Neuronal stem cell (in vitro differentiated cells): ENCODE measurements at regions not wholly inside any gene's neighbourhood (a gene's known extent, or its start where the extent isn't known, plus 50 kb on each side); places are given as distances from the start of the nearest gene placed in this dataset.

ENCODE experiments used
- DNase-seq: peaks from one replicate; pipeline ENCODE4 v3.0.0-alpha.2; 2013; ENCODE audit warnings: low spot score
- H2AFZ ChIP-seq: one replicate; pipeline ENCODE4 v1.6.1; 2013; ENCODE audit warnings: mild to moderate bottlenecking, low read length, inconsistent platforms
- H2AK5ac ChIP-seq: 2 replicates; pipeline ENCODE4 v1.6.1; 2013; ENCODE audit warnings: low read depth, mild to moderate bottlenecking, inconsistent platforms, low read length, moderate library complexity, mixed read lengths
- H2BK120ac ChIP-seq: 2 replicates; pipeline ENCODE4 v1.6.1; 2013; ENCODE audit warnings: low read depth, mild to moderate bottlenecking, inconsistent platforms, low read length, moderate library complexity, mixed read lengths
- H2BK12ac ChIP-seq: one replicate; pipeline ENCODE4 v1.6.1; 2013; ENCODE audit warnings: low read length, inconsistent platforms
- H2BK15ac ChIP-seq: 2 replicates; pipeline ENCODE4 v1.6.1; 2013; ENCODE audit warnings: mild to moderate bottlenecking, low read length, inconsistent platforms, mixed read lengths
- H2BK5ac ChIP-seq: one replicate; pipeline ENCODE4 v1.6.1; 2013; ENCODE audit warnings: inconsistent platforms, mild to moderate bottlenecking, low read length, moderate library complexity
- H3K14ac ChIP-seq: one replicate; pipeline ENCODE4 v1.6.1; 2013; ENCODE audit warnings: low read length, inconsistent platforms
- H3K18ac ChIP-seq: 2 replicates; pipeline ENCODE4 v1.6.1; 2013; ENCODE audit warnings: low read length, inconsistent platforms
- H3K23ac ChIP-seq: 2 replicates; pipeline ENCODE4 v1.6.1; 2013; ENCODE audit warnings: low read depth, mild to moderate bottlenecking, mixed read lengths, low read length, inconsistent platforms; ENCODE audit not compliant: poor library complexity
- H3K27ac ChIP-seq: replicated peaks from 3 replicates; pipeline ENCODE4 v1.5.1; 2013; ENCODE audit warnings: low read length, inconsistent platforms
- H3K27me3 ChIP-seq, 3 experiments: 2 replicates each; pipeline ENCODE4 v1.6.1; 2013; ENCODE audit warnings: low read length in 3 of 3, mild to moderate bottlenecking in 2 of 3, inconsistent platforms in 1 of 3, low read depth in 1 of 3, mixed read lengths in 1 of 3, moderate library complexity in 1 of 3; ENCODE audit not compliant: control insufficient read depth in 3 of 3, insufficient read depth in 3 of 3
- H3K36me3 ChIP-seq, 2 donors: replicated peaks in 1 of 2; 2 replicates each; pipeline ENCODE4 v1.6.1; 2013; ENCODE audit warnings: low read length in 2 of 2; ENCODE audit not compliant: control insufficient read depth in 2 of 2, insufficient read depth in 2 of 2
- H3K4ac ChIP-seq: 2 replicates; pipeline ENCODE4 v1.6.1; 2013; ENCODE audit warnings: inconsistent platforms, mild to moderate bottlenecking, low read length, moderate library complexity
- H3K4me1 ChIP-seq, 2 donors: 1 replicate in 1 of 2; 2 replicates in 1 of 2; pipeline ENCODE4 v1.6.1; 2013; ENCODE audit warnings: low read length in 2 of 2, low read depth in 1 of 2; ENCODE audit not compliant: control insufficient read depth in 2 of 2, insufficient read depth in 1 of 2
- H3K4me2 ChIP-seq: one replicate; pipeline ENCODE4 v1.6.1; 2013; ENCODE audit warnings: mild to moderate bottlenecking, low read length, inconsistent platforms; ENCODE audit not compliant: insufficient read depth, poor library complexity, severe bottlenecking
- H3K4me3 ChIP-seq, 2 donors: 2 replicates each; pipeline ENCODE4 v1.5.1; 2013; ENCODE audit warnings: low read length in 2 of 2, mild to moderate bottlenecking in 2 of 2, inconsistent platforms in 1 of 2, moderate library complexity in 1 of 2
- H3K79me1 ChIP-seq: one replicate; pipeline ENCODE4 v1.6.1; 2013; ENCODE audit warnings: low read depth, mild to moderate bottlenecking, inconsistent platforms, low read length, moderate library complexity
- H3K9ac ChIP-seq: one replicate; pipeline ENCODE4 v1.6.1; 2013; ENCODE audit warnings: mild to moderate bottlenecking, low read depth, low read length, inconsistent platforms; ENCODE audit not compliant: poor library complexity
- H3K9me3 ChIP-seq, 2 donors: replicated peaks in 1 of 2; 2 replicates each; pipeline versions ENCODE3 to v1.6.1; 2013; ENCODE audit warnings: low read length in 2 of 2, mild to moderate bottlenecking in 2 of 2, inconsistent platforms in 1 of 2, low read depth in 1 of 2, mixed read lengths in 1 of 2, moderate library complexity in 1 of 2; ENCODE audit not compliant: control insufficient read depth in 2 of 2, insufficient read depth in 1 of 2
- H4K8ac ChIP-seq: one replicate; pipeline ENCODE4 v1.6.1; 2013; ENCODE audit warnings: low read depth, mild to moderate bottlenecking, inconsistent platforms, low read length, moderate library complexity
- H4K91ac ChIP-seq: one replicate; pipeline ENCODE4 v1.6.1; 2013; ENCODE audit warnings: low read length, low read depth, mild to moderate bottlenecking, inconsistent platforms; ENCODE audit not compliant: poor library complexity
- WGBS, 2 donors: extraction: QIAGEN DNeasy Blood & Tissue Kit; methylation state at CpG; one replicate each; pipeline ENCODE4 v1.1.7; 2013; ENCODE audit warnings: missing lambda C conversion rate in 2 of 2, mixed read lengths in 1 of 2; ENCODE audit not compliant: insufficient read length in 2 of 2, insufficient replicate concordance in 1 of 2; ENCODE audit errors: extremely low coverage in 2 of 2; 5-methylcytosine and 5-hydroxymethylcytosine counted together

- Histone ChIP-seq H2AFZ (no peak overlapping the region), H3K14ac (no peak overlapping the region), H3K23ac (no peak overlapping the region), H3K27ac (no peak overlapping the region), H2BK5ac (peak overlapping the region; percentile 32), H3K79me1 (no peaks in the 10 kb centered on the region), H3K4me3 (no peak overlapping the region), H2BK120ac (no peak overlapping the region), H3K4me1 (no peaks in the 10 kb centered on the region), H2BK15ac (no peak overlapping the region), H3K36me3 (no peaks in the 10 kb centered on the region), H2AK5ac (no peak overlapping the region), H3K18ac (no peak overlapping the region), H3K9ac (no peak overlapping the region), H4K8ac (no peak overlapping the region), H3K4ac (no peak overlapping the region), H2BK12ac (no peak overlapping the region), H3K9me3 (no peaks in the 10 kb centered on the region), H3K4me2 (no peak overlapping the region), H4K91ac (no peak overlapping the region), H3K27me3 (no peaks in the 10 kb centered on the region)
- no peak for DNase-seq
- no CpG with 5 or more reads among the region's 6 CpGs for WGBS, 2 donors
Observed at GRCh38 chr5:97737608-97738007, 554.6 kb upstream of the RIOK2 start.

GRCh38 chr5:97745817-97746216 lies 562.8 kb upstream of the RIOK2 start:
- no peak overlapping the region for H3K18ac ChIP-seq
- no CpG with 5 or more reads among the region's 4 CpGs for WGBS, 2 donors
- H3K9me3 ChIP-seq: no peaks in the 10 kb centered on the region
- H3K4ac ChIP-seq: no peak overlapping the region
- no peak overlapping the region for H2BK120ac ChIP-seq
- no peak overlapping the region for H4K91ac ChIP-seq
- no peak overlapping the region for H3K4me3 ChIP-seq
- no peak overlapping the region for H4K8ac ChIP-seq
- DNase-seq: no peak
- no peak overlapping the region for H2AK5ac ChIP-seq
- H3K79me1 ChIP-seq: no peaks in the 10 kb centered on the region
- no peaks in the 10 kb centered on the region for H3K27me3 ChIP-seq
- H2BK15ac ChIP-seq: no peak overlapping the region
- no peaks in the 10 kb centered on the region for H3K4me1 ChIP-seq
- H2BK5ac ChIP-seq: no peak overlapping the region
- peak overlapping the region; percentile 29 for H2AFZ ChIP-seq
- no peak overlapping the region for H3K9ac ChIP-seq
- no peak overlapping the region for H3K23ac ChIP-seq
- no peak overlapping the region for H3K4me2 ChIP-seq
- no peak overlapping the region for H2BK12ac ChIP-seq
- H3K14ac ChIP-seq: no peak overlapping the region
- no peaks in the 10 kb centered on the region for H3K36me3 ChIP-seq
- no peak overlapping the region for H3K27ac ChIP-seq

DNA sequence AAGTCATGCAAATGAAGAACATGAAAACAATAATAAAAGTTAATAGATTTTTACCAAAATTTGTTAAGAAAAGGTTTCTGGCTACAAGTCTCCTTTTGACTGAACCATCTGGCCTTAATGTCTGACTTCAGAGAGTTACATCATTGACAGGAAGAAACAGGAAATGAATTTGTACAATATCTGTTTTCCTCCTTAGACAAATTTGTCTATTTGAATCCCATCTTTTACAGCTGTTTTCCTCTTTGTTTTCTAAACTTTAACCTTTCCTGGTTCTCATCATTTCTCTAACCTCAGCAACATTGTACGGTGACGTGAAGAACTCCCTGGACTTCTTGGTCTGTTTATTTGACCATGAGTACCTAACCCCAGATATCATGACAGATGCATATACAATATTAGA lies 567.5 kb upstream of the RIOK2 start:
- H4K8ac ChIP-seq: no peak overlapping the region
- no peak overlapping the region for H3K23ac ChIP-seq
- no peak overlapping the region for H2AK5ac ChIP-seq
- H2BK15ac ChIP-seq: no peak overlapping the region
- H3K4me1 ChIP-seq: no peaks in the 10 kb centered on the region
- no peak overlapping the region for H2BK120ac ChIP-seq
- no peak overlapping the region for H3K4me2 ChIP-seq
- no peak overlapping the region for H3K14ac ChIP-seq
- no peak overlapping the region for H3K18ac ChIP-seq
- no peaks in the 10 kb centered on the region for H3K9me3 ChIP-seq
- H3K9ac ChIP-seq: no peak overlapping the region
- WGBS, 2 donors: no CpG with 5 or more reads among the region's 2 CpGs
- no peak for DNase-seq
- no peak overlapping the region for H2BK12ac ChIP-seq
- H2BK5ac ChIP-seq: no peak overlapping the region
- H2AFZ ChIP-seq: peak overlapping the region; percentile 18
- H4K91ac ChIP-seq: no peak overlapping the region
- H3K27ac ChIP-seq: no peak overlapping the region
- H3K4me3 ChIP-seq: no peak overlapping the region
- no peaks in the 10 kb centered on the region for H3K27me3 ChIP-seq
- no peaks in the 10 kb centered on the region for H3K79me1 ChIP-seq
- no peak overlapping the region for H3K4ac ChIP-seq
- no peaks in the 10 kb centered on the region for H3K36me3 ChIP-seq

- Histone ChIP-seq H4K91ac (no peak overlapping the region), H2BK5ac (no peak overlapping the region), H3K18ac (no peak overlapping the region), H3K14ac (no peak overlapping the region), H3K27ac (no peak overlapping the region), H3K9me3 (no peaks in the 10 kb centered on the region), H2BK12ac (no peak overlapping the region), H2BK120ac (no peak overlapping the region), H3K9ac (no peak overlapping the region), H2AFZ (no peak overlapping the region), H3K4me3 (no peak overlapping the region), H2AK5ac (no peak overlapping the region), H3K36me3 (no peaks in the 10 kb centered on the region), H3K4ac (no peak overlapping the region), H2BK15ac (no peak overlapping the region), H3K4me1 (no peaks in the 10 kb centered on the region), H3K23ac (no peak overlapping the region), H4K8ac (no peak overlapping the region), H3K27me3 (no peaks in the 10 kb centered on the region), H3K79me1 (no peaks in the 10 kb centered on the region), H3K4me2 (no peak overlapping the region)
- no CpG with 5 or more reads among the region's 1 CpG for WGBS, 2 donors
- no peak for DNase-seq
Observed at GRCh38 chr5:97751540-97751939, 568.5 kb upstream of the RIOK2 start.
